Fibroblast of upper back skin (primary cell): ENCODE measurements at regions not wholly inside any gene's neighbourhood (a gene's known extent, or its start where the extent isn't known, plus 50 kb on each side); places are given as distances from the start of the nearest gene placed in this dataset.

ENCODE experiments used
- DNase-seq: peaks from one replicate; pipeline ENCODE4 v3.0.0-alpha.2; 2013

- DNase-seq: no peak
Observed at GRCh38 chr3:69435274-69436265, 49.7 kb upstream of the FRMD4B start.
